ENCODE measurements at regions not wholly inside any gene's neighbourhood (a gene's known extent, or its start where the extent isn't known, plus 50 kb on each side); places are given as distances from the start of the nearest gene placed in this dataset.
"Not testable (repeated sequence)": the region's sequence is repeated elsewhere in the genome, so short reads cannot be mapped to it uniquely, and the experiment has no call there.

DNA sequence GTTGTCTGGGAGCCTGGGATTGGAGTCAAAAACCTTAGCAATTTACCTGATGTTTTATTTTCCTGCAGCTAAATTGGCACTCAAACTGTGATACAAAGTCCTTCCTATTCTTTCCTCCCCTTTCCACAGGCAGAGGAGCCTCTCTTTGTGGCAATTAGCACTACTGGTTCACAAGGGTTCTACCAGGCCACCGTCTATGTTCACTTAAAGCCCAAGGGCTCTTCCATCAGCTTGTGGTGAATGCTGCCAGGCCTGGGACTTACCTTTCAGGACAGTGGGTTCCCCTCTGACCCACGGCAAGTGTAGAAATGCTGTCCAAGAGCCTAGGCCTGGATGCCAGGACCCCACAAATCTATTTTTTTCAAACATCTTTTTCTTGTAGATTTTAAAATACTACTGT is 251.9 kb upstream of the B3GALT2 start:
- POLR2A ChIA-PET, result no interaction called here
- no peak for DNase-seq (ENCODE audit: extremely low spot score)
- CTCF ChIA-PET, result no interaction called here
- TF ChIP-seq, protein P1, sequence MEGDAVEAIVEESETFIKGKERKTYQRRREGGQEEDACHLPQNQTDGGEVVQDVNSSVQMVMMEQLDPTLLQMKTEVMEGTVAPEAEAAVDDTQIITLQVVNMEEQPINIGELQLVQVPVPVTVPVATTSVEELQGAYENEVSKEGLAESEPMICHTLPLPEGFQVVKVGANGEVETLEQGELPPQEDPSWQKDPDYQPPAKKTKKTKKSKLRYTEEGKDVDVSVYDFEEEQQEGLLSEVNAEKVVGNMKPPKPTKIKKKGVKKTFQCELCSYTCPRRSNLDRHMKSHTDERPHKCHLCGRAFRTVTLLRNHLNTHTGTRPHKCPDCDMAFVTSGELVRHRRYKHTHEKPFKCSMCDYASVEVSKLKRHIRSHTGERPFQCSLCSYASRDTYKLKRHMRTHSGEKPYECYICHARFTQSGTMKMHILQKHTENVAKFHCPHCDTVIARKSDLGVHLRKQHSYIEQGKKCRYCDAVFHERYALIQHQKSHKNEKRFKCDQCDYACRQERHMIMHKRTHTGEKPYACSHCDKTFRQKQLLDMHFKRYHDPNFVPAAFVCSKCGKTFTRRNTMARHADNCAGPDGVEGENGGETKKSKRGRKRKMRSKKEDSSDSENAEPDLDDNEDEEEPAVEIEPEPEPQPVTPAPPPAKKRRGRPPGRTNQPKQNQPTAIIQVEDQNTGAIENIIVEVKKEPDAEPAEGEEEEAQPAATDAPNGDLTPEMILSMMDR (IDR thresholded peaks at IDR 0.05; ENCODE audit: control extremely low read depth, extremely low read depth, low read depth, missing control alignments), result no peak

DNA sequence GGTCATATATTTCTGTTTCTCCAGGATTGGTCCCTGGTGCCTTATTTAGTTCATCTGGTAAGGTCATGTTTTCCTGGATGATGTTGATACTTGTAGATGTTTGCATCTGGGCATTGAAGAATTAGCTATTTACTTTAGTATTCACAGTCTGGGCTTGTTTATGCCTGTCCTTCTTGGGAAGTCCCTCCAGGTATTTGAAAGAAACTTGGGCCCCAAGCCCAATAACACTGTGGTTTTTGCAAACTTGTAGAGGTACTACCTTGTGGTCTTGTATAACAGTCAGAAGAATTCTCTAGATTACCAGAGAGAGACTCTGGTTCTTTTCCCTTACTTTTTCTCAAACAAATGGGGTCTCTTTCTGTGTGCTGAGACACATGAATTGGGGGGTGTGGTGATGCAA is 251.4 kb upstream of the B3GALT2 start:
- POLR2A ChIA-PET, result no interaction called here
- CTCF ChIA-PET, result no interaction called here
- TF ChIP-seq, protein P1 (IDR thresholded peaks at IDR 0.05; ENCODE audit: control extremely low read depth, extremely low read depth, low read depth, missing control alignments), result no peak
- peak; percentile 7 for DNase-seq (ENCODE audit: extremely low spot score)

DNA sequence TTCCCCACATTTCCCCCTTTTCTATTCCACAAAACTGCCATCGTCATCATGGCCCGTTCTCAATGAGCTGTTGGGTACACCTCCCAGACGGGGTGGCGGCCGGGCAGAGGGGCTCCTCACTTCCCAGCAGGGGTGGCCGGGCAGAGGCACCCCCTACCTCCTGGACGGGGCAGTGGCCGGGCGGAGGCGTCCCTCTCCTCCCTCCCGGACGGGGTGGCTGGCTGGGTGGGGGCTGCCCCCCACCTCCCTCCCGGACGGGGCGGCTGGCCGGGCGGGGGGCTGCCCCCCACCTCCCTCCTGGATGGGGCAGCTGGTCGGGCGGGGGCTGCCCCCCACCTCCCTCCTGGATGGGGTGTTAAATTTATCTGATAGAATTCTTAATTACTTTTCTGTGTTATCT is 250.9 kb upstream of the B3GALT2 start:
- POLR2A ChIA-PET; DNase-seq (ENCODE audit: extremely low spot score); CTCF ChIA-PET: not testable (repeated sequence)

DNA sequence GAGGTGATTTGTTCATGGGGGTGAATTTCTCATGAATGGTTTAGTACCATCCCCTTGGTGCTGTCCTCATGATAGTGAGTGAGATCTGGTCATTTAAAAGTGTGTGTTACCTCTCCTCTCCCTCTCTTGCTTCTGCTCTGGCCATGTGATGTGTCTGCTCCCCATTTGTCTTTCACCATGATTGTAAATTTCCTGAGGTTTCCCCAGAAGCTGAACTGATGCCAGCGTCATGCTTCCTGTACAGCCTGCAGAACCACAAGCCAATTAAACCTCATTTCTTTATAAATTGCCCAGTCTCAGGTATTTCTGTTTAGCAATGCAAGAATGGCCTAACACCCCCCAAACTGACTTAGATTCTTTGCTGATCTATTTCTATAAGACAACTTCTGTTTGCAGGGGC is 249.4 kb upstream of the B3GALT2 start:
- DNase-seq (ENCODE audit: extremely low spot score), result no peak
- POLR2A ChIA-PET, result no interaction called here
- TF ChIP-seq, protein P1 (IDR thresholded peaks at IDR 0.05; ENCODE audit: control extremely low read depth, extremely low read depth, low read depth, missing control alignments), result no peak
- CTCF ChIA-PET, result no interaction called here

DNA sequence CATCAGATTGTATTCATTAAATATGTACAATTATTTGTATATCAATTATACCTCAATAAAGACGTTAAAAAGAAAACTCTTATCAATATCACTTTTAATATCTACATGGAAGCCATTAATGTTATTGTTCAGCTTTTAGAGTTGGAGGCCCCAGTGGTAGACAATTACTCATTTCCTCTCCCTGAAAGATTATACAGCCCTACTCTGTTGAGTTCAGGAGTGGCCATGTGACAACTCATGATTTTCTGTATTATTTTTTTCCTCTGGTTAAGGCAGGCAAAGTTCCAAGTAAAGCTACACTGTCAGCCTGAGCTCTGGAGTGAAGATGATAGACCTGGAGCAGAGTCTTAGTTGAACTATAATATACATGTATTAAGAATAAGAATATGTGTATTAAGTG is 247.9 kb upstream of the B3GALT2 start:
- TF ChIP-seq, protein P1 (IDR thresholded peaks at IDR 0.05; ENCODE audit: control extremely low read depth, extremely low read depth, low read depth, missing control alignments), result no peak
- DNase-seq (ENCODE audit: extremely low spot score), result no peak
- CTCF ChIA-PET, result no interaction called here
- POLR2A ChIA-PET, result no interaction called here

DNA sequence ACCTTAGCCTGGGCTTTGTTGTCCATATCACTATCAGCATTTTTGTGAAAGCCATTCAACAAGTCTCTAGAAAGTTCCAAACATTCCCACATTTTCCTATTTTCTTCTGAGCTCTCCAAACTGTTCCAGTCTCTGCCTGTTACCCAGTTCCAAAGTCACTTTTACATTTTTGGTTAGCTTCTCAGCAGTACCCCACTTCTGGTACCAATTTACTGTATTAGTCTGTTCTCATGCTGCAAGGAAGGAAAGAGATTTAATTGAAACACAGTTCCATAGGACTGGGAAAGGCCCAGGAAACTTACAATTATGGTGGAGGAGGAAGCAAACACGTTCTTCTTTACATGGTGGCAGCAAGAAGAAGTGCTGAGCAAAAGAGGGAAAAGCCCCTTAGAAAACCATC is 247.2 kb upstream of the B3GALT2 start:
- DNase-seq (ENCODE audit: extremely low spot score), result no peak
- TF ChIP-seq, protein P1 (IDR thresholded peaks at IDR 0.05; ENCODE audit: control extremely low read depth, extremely low read depth, low read depth, missing control alignments), result no peak
- ChIA-PET POLR2A (no interaction called here), CTCF (no interaction called here)

DNA sequence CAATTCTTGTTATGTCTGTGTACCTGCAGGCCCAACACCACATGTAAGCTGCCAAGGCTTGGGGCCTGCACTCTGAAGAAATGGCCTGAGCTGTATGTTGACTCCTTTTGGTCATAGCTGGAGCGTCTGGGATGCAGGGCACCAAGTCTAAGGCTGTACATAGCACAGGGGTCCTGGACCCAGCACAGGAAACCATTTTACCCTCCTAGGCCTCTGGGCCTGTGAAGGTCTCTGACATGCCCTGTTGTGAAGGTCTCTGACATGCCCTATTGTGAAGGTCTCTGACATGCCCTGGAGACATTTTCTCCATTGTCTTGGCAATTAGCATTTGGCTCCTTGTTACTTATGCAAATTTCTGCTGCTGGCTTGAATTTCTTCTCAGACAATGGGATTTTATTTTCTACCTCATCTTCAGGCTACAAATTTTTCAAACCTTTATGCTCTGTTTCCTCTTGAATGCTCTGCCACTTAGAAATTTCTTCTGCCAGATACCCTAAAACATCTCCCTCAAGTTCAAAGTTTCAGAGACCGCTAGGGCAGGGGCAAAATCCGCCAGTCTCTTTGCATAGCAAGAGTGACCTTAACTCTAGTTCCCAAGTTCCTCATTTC is 246.7 kb upstream of the B3GALT2 start:
- CTCF ChIA-PET, result no interaction called here
- TF ChIP-seq, protein P1 (IDR thresholded peaks at IDR 0.05; ENCODE audit: control extremely low read depth, extremely low read depth, low read depth, missing control alignments), result no peak
- DNase-seq (ENCODE audit: extremely low spot score), result no peak
- POLR2A ChIA-PET, result no interaction called here

Measured in GM10248 (cell line).